DND-41 (cell line): ENCODE measurements at regions not wholly inside any gene's neighbourhood (a gene's known extent, or its start where the extent isn't known, plus 50 kb on each side); places are given as distances from the start of the nearest gene placed in this dataset.

Experiments used
- ATAC-seq: fragments of 200-7000 bp; cut with Tn5 transposase; 3 replicates; pipeline ENCODE4 v1.9.1; 2021; ENCODE audit warnings: low read depth; ENCODE audit not compliant: insufficient read depth
- DNase-seq: peaks from one replicate; pipeline ENCODE4 v3.0.0-alpha.2; 2020
- H2AFZ ChIP-seq: 2 replicates; pipeline ENCODE4 v1.6.0; 2012; ENCODE audit warnings: low read depth, low read length
- H3K27ac ChIP-seq: 2 replicates; pipeline ENCODE4 v1.5.1; 2012; ENCODE audit warnings: low read length, inconsistent platforms
- H3K27me3 ChIP-seq: fragments of 200-600 bp; sonication (generic); 2 replicates; pipeline ENCODE4 v1.6.0; 2012; ENCODE audit warnings: low read length, mild to moderate bottlenecking, inconsistent platforms; ENCODE audit not compliant: insufficient read depth, poor library complexity
- H3K36me3 ChIP-seq: 2 replicates; pipeline ENCODE4 v1.5.1; 2012; ENCODE audit warnings: low read length, inconsistent platforms; ENCODE audit not compliant: insufficient read depth
- H3K4me1 ChIP-seq: 2 replicates; pipeline ENCODE4 v1.5.1; 2012; ENCODE audit warnings: mild to moderate bottlenecking, low read length; ENCODE audit not compliant: insufficient read depth
- H3K4me2 ChIP-seq: 2 replicates; pipeline ENCODE4 v1.6.0; 2012; ENCODE audit warnings: mild to moderate bottlenecking, moderate library complexity, low read length, inconsistent platforms; ENCODE audit not compliant: insufficient read depth
- H3K4me3 ChIP-seq, 2 experiments: fragments of 200-600 bp in 1 of 2; shearing (Covaris generic) in 1 of 2; 2 replicates each; pipeline ENCODE4 v1.5.1; 2012 to 2016; ENCODE audit warnings: inconsistent platforms in 2 of 2, low read length in 2 of 2, mild to moderate bottlenecking in 2 of 2, low read depth in 1 of 2, moderate library complexity in 1 of 2
- H3K79me2 ChIP-seq: 2 replicates; pipeline ENCODE4 v1.6.0; 2012; ENCODE audit warnings: low read length, inconsistent platforms; ENCODE audit not compliant: insufficient read depth
- H3K9ac ChIP-seq: 2 replicates; pipeline ENCODE4 v1.6.0; 2012; ENCODE audit warnings: low read depth, mild to moderate bottlenecking, inconsistent platforms, low read length, moderate library complexity
- H3K9me3 ChIP-seq: 2 replicates; pipeline ENCODE4 v1.5.1; 2012; ENCODE audit warnings: low read length, moderate library complexity, mild to moderate bottlenecking, inconsistent platforms; ENCODE audit not compliant: insufficient read depth, severe bottlenecking
- H4K20me1 ChIP-seq: 2 replicates; pipeline ENCODE4 v1.6.0; 2012; ENCODE audit warnings: low read length; ENCODE audit not compliant: insufficient read depth
- CTCF ChIP-seq: IDR thresholded peaks from 2 replicates; pipeline ENCODE4 v1.5.1; 2012; ENCODE audit warnings: borderline replicate concordance, low read length, moderate library complexity, mild to moderate bottlenecking; ENCODE audit not compliant: poor library complexity, severe bottlenecking; ENCODE audit errors: extremely low read depth
- EZH2 ChIP-seq: IDR thresholded peaks from 3 replicates; pipeline ENCODE4 v1.6.1; 2012; ENCODE audit warnings: borderline replicate concordance, low read depth, mild to moderate bottlenecking, moderate library complexity, low read length, inconsistent platforms; ENCODE audit not compliant: severe bottlenecking

GRCh38 chr2:195603408-195603807 lies 53.6 kb upstream of the SLC39A10 start:
- Histone ChIP-seq H3K4me2 (no peak overlapping the region), H3K27me3 (no peaks in the 10 kb centered on the region), H3K4me3 (no peak overlapping the region), H3K4me1 (no peaks in the 10 kb centered on the region), H3K36me3 (no peaks in the 10 kb centered on the region), H3K9ac (no peak overlapping the region), H2AFZ (no peak overlapping the region), H3K27ac (0 out of 2 replicates have a peak overlapping the region, but pooled peaks have one; percentile 1), H3K9me3 (no peaks in the 10 kb centered on the region), H3K79me2 (no peaks in the 10 kb centered on the region), H4K20me1 (no peaks in the 10 kb centered on the region)
- no peak for ATAC-seq
- TF ChIP-seq EZH2: no peak
- no peak for TF ChIP-seq CTCF
- DNase-seq: no peak

- ATAC-seq: no peak
Observed at GRCh38 chr2:195602687-195603086, 54.3 kb upstream of the SLC39A10 start.

GRCh38 chr2:195601361-195601760 lies 55.7 kb upstream of the SLC39A10 start:
- H3K4me2 ChIP-seq: no peak overlapping the region
- ATAC-seq (peak; percentile 42; the same call in 2 of the 3 replicates), DNase-seq (no peak)
- no peaks in the 10 kb centered on the region for H3K79me2 ChIP-seq
- no peak overlapping the region for H3K9ac ChIP-seq
- H3K27me3 ChIP-seq: no peaks in the 10 kb centered on the region
- 0 out of 2 replicates have a peak, but pooled peaks cover under 1% of the 10 kb centered on the region for H3K4me1 ChIP-seq
- H3K4me3 ChIP-seq: no peak overlapping the region
- no peaks in the 10 kb centered on the region for H3K36me3 ChIP-seq
- TF ChIP-seq EZH2: no peak
- no peak for TF ChIP-seq CTCF
- H4K20me1 ChIP-seq: no peaks in the 10 kb centered on the region
- H2AFZ ChIP-seq: 0 out of 2 replicates have a peak overlapping the region, but pooled peaks have one; percentile 15
- H3K9me3 ChIP-seq: no peaks in the 10 kb centered on the region
- peak overlapping the region; percentile 50 for H3K27ac ChIP-seq

More at GRCh38 chr2:195602687-195603086, 54.3 kb upstream of the SLC39A10 start:
- H3K9ac ChIP-seq: no peak overlapping the region
- H3K9me3 ChIP-seq: no peaks in the 10 kb centered on the region
- H3K36me3 ChIP-seq: no peaks in the 10 kb centered on the region
- no peaks in the 10 kb centered on the region for H4K20me1 ChIP-seq
- no peak overlapping the region for H3K4me3 ChIP-seq
- no peak overlapping the region for H3K27ac ChIP-seq
- TF ChIP-seq EZH2 (no peak), CTCF (no peak)
- no peak for DNase-seq
- H3K79me2 ChIP-seq: no peaks in the 10 kb centered on the region
- no peaks in the 10 kb centered on the region for H3K27me3 ChIP-seq
- H2AFZ ChIP-seq: no peak overlapping the region
- H3K4me2 ChIP-seq: no peak overlapping the region
- H3K4me1 ChIP-seq: no peaks in the 10 kb centered on the region

GRCh38 chr2:195600778-195601177 lies 56.2 kb upstream of the SLC39A10 start:
- Histone ChIP-seq H3K4me3 (no peak overlapping the region), H3K36me3 (peaks cover 4% of the 10 kb centered on the region; the same call in 1 of the 2 replicates), H4K20me1 (no peaks in the 10 kb centered on the region), H3K9me3 (no peaks in the 10 kb centered on the region), H3K4me1 (peaks cover 6% of the 10 kb centered on the region), H3K9ac (no peak overlapping the region), H2AFZ (no peak overlapping the region), H3K27ac (no peak overlapping the region), H3K79me2 (0 out of 2 replicates have a peak, but pooled peaks cover under 1% of the 10 kb centered on the region), H3K27me3 (no peaks in the 10 kb centered on the region), H3K4me2 (no peak overlapping the region)
- ATAC-seq (no peak), DNase-seq (no peak)
- TF ChIP-seq EZH2 (no peak), CTCF (no peak)
